ENCODE measurements at regions not wholly inside any gene's neighbourhood (a gene's known extent, or its start where the extent isn't known, plus 50 kb on each side); places are given as distances from the start of the nearest gene placed in this dataset.

DNA sequence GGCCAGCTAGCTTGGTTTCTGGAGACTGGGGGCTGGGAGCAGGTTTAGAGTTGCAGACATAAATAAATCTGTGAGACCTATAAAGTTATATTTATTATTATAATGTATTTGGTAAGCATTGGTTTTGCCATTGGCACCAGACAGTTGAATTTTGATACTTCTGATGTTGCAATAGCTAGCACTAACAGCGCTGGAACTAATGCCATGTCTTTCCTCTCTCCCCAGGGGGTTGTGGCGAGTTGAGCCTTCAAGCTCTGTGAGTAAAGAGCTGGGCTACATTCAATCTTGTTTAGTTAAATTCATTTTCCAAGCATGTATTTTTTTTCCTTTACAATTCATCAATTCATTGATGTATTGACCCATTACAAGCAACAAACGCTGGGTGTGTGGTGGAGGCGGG, 358.7 kb upstream of the NR3C2 start:
- TF ChIP-seq, protein P1, sequence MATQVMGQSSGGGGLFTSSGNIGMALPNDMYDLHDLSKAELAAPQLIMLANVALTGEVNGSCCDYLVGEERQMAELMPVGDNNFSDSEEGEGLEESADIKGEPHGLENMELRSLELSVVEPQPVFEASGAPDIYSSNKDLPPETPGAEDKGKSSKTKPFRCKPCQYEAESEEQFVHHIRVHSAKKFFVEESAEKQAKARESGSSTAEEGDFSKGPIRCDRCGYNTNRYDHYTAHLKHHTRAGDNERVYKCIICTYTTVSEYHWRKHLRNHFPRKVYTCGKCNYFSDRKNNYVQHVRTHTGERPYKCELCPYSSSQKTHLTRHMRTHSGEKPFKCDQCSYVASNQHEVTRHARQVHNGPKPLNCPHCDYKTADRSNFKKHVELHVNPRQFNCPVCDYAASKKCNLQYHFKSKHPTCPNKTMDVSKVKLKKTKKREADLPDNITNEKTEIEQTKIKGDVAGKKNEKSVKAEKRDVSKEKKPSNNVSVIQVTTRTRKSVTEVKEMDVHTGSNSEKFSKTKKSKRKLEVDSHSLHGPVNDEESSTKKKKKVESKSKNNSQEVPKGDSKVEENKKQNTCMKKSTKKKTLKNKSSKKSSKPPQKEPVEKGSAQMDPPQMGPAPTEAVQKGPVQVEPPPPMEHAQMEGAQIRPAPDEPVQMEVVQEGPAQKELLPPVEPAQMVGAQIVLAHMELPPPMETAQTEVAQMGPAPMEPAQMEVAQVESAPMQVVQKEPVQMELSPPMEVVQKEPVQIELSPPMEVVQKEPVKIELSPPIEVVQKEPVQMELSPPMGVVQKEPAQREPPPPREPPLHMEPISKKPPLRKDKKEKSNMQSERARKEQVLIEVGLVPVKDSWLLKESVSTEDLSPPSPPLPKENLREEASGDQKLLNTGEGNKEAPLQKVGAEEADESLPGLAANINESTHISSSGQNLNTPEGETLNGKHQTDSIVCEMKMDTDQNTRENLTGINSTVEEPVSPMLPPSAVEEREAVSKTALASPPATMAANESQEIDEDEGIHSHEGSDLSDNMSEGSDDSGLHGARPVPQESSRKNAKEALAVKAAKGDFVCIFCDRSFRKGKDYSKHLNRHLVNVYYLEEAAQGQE (IDR thresholded peaks at IDR 0.05) = no peak
- TF ChIP-seq MAZ (IDR thresholded peaks at IDR 0.05; ENCODE audit: borderline replicate concordance, low read depth, low read length) = no peak
- TF ChIP-seq EP300 (IDR thresholded peaks at IDR 0.05) = no peak
- TF ChIP-seq, protein P2, sequence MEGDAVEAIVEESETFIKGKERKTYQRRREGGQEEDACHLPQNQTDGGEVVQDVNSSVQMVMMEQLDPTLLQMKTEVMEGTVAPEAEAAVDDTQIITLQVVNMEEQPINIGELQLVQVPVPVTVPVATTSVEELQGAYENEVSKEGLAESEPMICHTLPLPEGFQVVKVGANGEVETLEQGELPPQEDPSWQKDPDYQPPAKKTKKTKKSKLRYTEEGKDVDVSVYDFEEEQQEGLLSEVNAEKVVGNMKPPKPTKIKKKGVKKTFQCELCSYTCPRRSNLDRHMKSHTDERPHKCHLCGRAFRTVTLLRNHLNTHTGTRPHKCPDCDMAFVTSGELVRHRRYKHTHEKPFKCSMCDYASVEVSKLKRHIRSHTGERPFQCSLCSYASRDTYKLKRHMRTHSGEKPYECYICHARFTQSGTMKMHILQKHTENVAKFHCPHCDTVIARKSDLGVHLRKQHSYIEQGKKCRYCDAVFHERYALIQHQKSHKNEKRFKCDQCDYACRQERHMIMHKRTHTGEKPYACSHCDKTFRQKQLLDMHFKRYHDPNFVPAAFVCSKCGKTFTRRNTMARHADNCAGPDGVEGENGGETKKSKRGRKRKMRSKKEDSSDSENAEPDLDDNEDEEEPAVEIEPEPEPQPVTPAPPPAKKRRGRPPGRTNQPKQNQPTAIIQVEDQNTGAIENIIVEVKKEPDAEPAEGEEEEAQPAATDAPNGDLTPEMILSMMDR (IDR thresholded peaks at IDR 0.05) = no peak
- no peak for TF ChIP-seq NR3C1 (IDR thresholded peaks at IDR 0.05)
- no peak for TF ChIP-seq JUN (IDR thresholded peaks at IDR 0.05)
- TF ChIP-seq GATA3 (IDR thresholded peaks at IDR 0.05; ENCODE audit: borderline replicate concordance) = no peak
